Smooth muscle cell (in vitro differentiated cells): ENCODE measurements at regions not wholly inside any gene's neighbourhood (a gene's known extent, or its start where the extent isn't known, plus 50 kb on each side); places are given as distances from the start of the nearest gene placed in this dataset.

ENCODE experiments used
- DNase-seq: peaks from one replicate; lab custom pipeline; 2025; ENCODE audit not compliant: unreplicated experiment; lab: John Stamatoyannopoulos, UW
- H2AFZ ChIP-seq: fragments of 200-600 bp; sonication (generic); 2 replicates; pipeline ENCODE4 v1.6.0; 2016; ENCODE audit warnings: antibody characterized with exemption, low read depth, mild to moderate bottlenecking
- H3F3A ChIP-seq: fragments of 200-600 bp; sonication (generic); 2 replicates; pipeline ENCODE4 v1.6.0; 2017; ENCODE audit warnings: antibody characterized with exemption, low read depth
- H3K27ac ChIP-seq: fragments of 200-600 bp; sonication (generic); 2 replicates; pipeline ENCODE4 v1.5.1; 2016; ENCODE audit warnings: low read depth, mild to moderate bottlenecking
- H3K27me3 ChIP-seq: fragments of 200-600 bp; sonication (generic); 2 replicates; pipeline ENCODE4 v1.6.1; 2016; ENCODE audit warnings: low read depth, mild to moderate bottlenecking
- H3K36me3 ChIP-seq: fragments of 200-600 bp; sonication (generic); 2 replicates; pipeline ENCODE4 v1.5.1; 2016; ENCODE audit warnings: low read depth
- H3K4me1 ChIP-seq: fragments of 200-600 bp; sonication (generic); 2 replicates; pipeline ENCODE4 v1.5.1; 2016; ENCODE audit warnings: low read depth
- H3K4me2 ChIP-seq: fragments of 200-600 bp; sonication (generic); 2 replicates; pipeline ENCODE4 v1.6.0; 2016; ENCODE audit warnings: mild to moderate bottlenecking
- H3K4me3 ChIP-seq: fragments of 200-600 bp; sonication (generic); 2 replicates; pipeline ENCODE4 v1.5.1; 2016; ENCODE audit warnings: mild to moderate bottlenecking
- H3K79me2 ChIP-seq: fragments of 200-600 bp; sonication (generic); 2 replicates; pipeline ENCODE4 v1.6.0; 2016; ENCODE audit warnings: low read depth, mild to moderate bottlenecking
- H3K9ac ChIP-seq: fragments of 200-600 bp; sonication (generic); 2 replicates; pipeline ENCODE4 v1.6.0; 2016; ENCODE audit warnings: low read depth
- H3K9me3 ChIP-seq: fragments of 200-600 bp; sonication (generic); replicated peaks from 2 replicates; pipeline ENCODE4 v1.5.1; 2016; ENCODE audit warnings: low read depth
- H4K20me1 ChIP-seq: fragments of 200-600 bp; sonication (generic); 2 replicates; pipeline ENCODE4 v1.6.0; 2016; ENCODE audit warnings: low read depth
- WGBS: methylation state at CpG from one replicate; pipeline ENCODE4 v1.1.7; 2016; ENCODE audit warnings: low lambda C conversion rate; 5-methylcytosine and 5-hydroxymethylcytosine counted together
- TF ChIP-seq, protein P1 (sequence below): fragments of 200-600 bp; sonication (generic); IDR thresholded peaks from 2 replicates; pipeline ENCODE4 v1.5.1; 2017; ENCODE audit warnings: borderline replicate concordance, mild to moderate bottlenecking, antibody characterized with exemption; ENCODE audit not compliant: insufficient read depth, poor library complexity, severe bottlenecking

DNA sequence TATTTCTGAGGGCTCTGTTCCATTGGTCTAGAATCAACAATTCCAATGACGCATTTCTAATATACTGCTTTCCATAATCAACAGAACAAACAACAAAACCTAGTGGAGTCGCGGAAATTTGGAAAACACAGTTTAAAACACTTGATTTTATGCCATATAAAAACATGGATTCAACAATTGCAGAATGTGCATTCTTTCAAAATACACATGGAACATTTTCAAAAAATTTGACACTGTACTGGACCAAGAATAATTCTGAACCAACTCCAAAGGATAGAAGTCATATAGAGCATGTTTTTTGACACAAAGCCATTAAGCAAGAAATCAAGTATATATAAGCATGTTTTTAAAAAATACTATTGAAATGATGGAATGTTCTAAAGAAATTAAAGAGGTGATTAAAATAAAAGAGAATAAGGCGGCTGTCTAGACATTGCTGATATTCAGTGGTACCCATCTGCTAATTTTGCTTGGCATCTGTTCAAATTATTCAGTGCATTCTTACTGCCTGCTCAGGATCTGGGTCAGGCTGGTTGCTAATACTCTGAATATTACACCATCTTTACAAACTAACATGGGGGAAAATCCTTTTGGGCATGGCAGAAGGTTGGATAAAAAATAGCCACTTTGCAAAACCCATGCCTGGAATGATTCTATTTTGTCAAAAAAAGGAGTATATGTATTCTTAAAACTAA is 221.3 kb downstream of the NPR3 start:
- Histone ChIP-seq H2AFZ (no peak overlapping the region), H3K79me2 (no peaks in the 10 kb centered on the region), H3K27ac (no peak overlapping the region), H3K9me3 (no peaks in the 10 kb centered on the region), H3K9ac (no peak overlapping the region), H3K4me3 (no peak overlapping the region), H3F3A (no peaks in the 10 kb centered on the region), H4K20me1 (no peaks in the 10 kb centered on the region), H3K4me1 (no peaks in the 10 kb centered on the region), H3K27me3 (no peaks in the 10 kb centered on the region), H3K4me2 (no peak overlapping the region), H3K36me3 (no peaks in the 10 kb centered on the region)
- no peak for DNase-seq
- 70% methylated on average over 4 of the region's 4 CpGs for WGBS
- TF ChIP-seq, protein P1, sequence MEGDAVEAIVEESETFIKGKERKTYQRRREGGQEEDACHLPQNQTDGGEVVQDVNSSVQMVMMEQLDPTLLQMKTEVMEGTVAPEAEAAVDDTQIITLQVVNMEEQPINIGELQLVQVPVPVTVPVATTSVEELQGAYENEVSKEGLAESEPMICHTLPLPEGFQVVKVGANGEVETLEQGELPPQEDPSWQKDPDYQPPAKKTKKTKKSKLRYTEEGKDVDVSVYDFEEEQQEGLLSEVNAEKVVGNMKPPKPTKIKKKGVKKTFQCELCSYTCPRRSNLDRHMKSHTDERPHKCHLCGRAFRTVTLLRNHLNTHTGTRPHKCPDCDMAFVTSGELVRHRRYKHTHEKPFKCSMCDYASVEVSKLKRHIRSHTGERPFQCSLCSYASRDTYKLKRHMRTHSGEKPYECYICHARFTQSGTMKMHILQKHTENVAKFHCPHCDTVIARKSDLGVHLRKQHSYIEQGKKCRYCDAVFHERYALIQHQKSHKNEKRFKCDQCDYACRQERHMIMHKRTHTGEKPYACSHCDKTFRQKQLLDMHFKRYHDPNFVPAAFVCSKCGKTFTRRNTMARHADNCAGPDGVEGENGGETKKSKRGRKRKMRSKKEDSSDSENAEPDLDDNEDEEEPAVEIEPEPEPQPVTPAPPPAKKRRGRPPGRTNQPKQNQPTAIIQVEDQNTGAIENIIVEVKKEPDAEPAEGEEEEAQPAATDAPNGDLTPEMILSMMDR: no peak

DNA sequence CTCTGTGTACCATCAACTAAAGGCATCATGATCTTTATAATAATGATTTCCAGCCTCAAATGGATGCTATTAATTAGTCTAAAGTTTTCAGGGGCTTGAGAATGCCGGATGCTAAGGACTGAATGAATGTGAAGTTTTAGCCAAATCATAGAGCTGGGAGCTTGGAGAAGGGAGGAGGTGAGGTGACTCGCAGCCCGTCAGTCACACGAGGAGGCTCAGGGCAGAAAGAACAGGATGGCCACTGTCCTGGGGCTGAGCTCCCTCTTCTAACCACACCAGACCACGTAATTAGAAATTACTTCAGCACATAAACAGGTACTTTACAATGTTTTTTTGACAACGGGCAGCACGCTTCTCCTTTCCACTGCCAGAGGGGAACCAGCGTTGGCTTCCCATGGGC is 222.6 kb downstream of the NPR3 start:
- H3K9ac ChIP-seq: no peak overlapping the region
- H3K79me2 ChIP-seq: no peaks in the 10 kb centered on the region
- H3K27me3 ChIP-seq: no peaks in the 10 kb centered on the region
- H3K9me3 ChIP-seq: no peaks in the 10 kb centered on the region
- no peaks in the 10 kb centered on the region for H3K36me3 ChIP-seq
- H3K4me2 ChIP-seq: no peak overlapping the region
- H3K4me1 ChIP-seq: no peaks in the 10 kb centered on the region
- no peaks in the 10 kb centered on the region for H4K20me1 ChIP-seq
- no peak overlapping the region for H3K27ac ChIP-seq
- 72% methylated on average over 8 of the region's 8 CpGs for WGBS
- no peak overlapping the region for H3K4me3 ChIP-seq
- no peak for DNase-seq
- TF ChIP-seq, protein P1: no peak
- H2AFZ ChIP-seq: no peak overlapping the region
- H3F3A ChIP-seq: no peaks in the 10 kb centered on the region

DNA sequence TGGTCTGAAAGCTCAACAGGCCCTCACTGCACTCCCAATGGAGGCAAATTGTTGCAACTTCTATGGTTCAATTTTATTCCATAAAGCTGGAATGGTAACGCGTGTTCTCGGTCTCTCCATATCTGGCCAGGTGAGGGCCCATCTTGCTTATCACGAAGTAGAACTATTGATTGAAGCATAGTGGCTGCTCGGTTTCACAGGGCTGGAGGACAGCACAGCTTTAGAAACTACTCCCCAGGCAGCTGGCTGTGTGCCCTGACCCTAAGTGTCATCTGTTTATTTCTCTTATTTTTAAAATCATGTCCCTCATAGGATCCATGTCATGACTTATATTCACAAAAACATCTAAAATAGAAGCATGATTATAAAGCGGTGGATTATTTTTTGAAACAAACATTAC is 223.4 kb downstream of the NPR3 start:
- H3F3A ChIP-seq: no peaks in the 10 kb centered on the region
- WGBS: 98% methylated on average over 6 of the region's 6 CpGs
- H2AFZ ChIP-seq: no peak overlapping the region
- no peaks in the 10 kb centered on the region for H3K9me3 ChIP-seq
- no peaks in the 10 kb centered on the region for H3K79me2 ChIP-seq
- no peak overlapping the region for H3K27ac ChIP-seq
- H4K20me1 ChIP-seq: no peaks in the 10 kb centered on the region
- TF ChIP-seq, protein P1: no peak
- no peak overlapping the region for H3K4me3 ChIP-seq
- no peaks in the 10 kb centered on the region for H3K4me1 ChIP-seq
- H3K9ac ChIP-seq: no peak overlapping the region
- no peaks in the 10 kb centered on the region for H3K36me3 ChIP-seq
- DNase-seq: no peak
- no peaks in the 10 kb centered on the region for H3K27me3 ChIP-seq
- no peak overlapping the region for H3K4me2 ChIP-seq

DNA sequence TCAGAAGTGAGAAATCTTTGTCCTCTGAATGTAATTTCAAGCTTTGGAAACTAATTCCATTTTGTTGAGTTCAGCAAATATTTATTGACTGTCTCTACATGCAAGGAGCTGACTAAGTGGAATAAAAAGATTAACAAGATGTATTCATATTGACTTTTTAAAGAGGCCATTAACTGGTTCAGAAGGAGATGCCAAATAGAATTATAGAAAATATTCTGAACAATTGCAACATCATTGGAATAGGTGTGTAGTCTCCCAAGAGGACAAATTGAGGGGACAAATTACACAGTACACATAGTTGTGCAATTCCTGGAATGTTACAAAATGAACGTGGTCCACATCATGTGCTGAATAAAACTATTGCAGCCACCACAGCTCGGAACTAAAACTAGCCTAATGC is 224.2 kb downstream of the NPR3 start:
- no peaks in the 10 kb centered on the region for H3F3A ChIP-seq
- no peaks in the 10 kb centered on the region for H3K79me2 ChIP-seq
- no peak for DNase-seq
- H3K27ac ChIP-seq: no peak overlapping the region
- no peaks in the 10 kb centered on the region for H3K9me3 ChIP-seq
- no peaks in the 10 kb centered on the region for H4K20me1 ChIP-seq
- 88% methylated on average over 2 of the region's 2 CpGs for WGBS
- no peak overlapping the region for H3K9ac ChIP-seq
- H3K4me1 ChIP-seq: no peaks in the 10 kb centered on the region
- H2AFZ ChIP-seq: no peak overlapping the region
- no peaks in the 10 kb centered on the region for H3K27me3 ChIP-seq
- H3K4me2 ChIP-seq: no peak overlapping the region
- no peak overlapping the region for H3K4me3 ChIP-seq
- TF ChIP-seq, protein P1: no peak
- H3K36me3 ChIP-seq: no peaks in the 10 kb centered on the region
